IPS DF 6.9 (cell line): ENCODE measurements at regions not wholly inside any gene's neighbourhood (a gene's known extent, or its start where the extent isn't known, plus 50 kb on each side); places are given as distances from the start of the nearest gene placed in this dataset.

ENCODE experiments used
- DNase-seq: peaks from one replicate; pipeline ENCODE4 v3.0.0-alpha.2; 2013; ENCODE audit warnings: low read depth, low spot score
- H3K27ac ChIP-seq: one replicate; pipeline ENCODE4 v1.5.1; 2013; ENCODE audit warnings: low read length, control low read depth
- H3K27me3 ChIP-seq: 2 replicates; pipeline ENCODE4 v1.6.1; 2013; ENCODE audit warnings: mild to moderate bottlenecking, low read length; ENCODE audit not compliant: control insufficient read depth, insufficient read depth
- H3K36me3 ChIP-seq: 2 replicates; pipeline ENCODE4 v1.6.1; 2013; ENCODE audit warnings: low read length; ENCODE audit not compliant: control insufficient read depth, insufficient read depth
- H3K4me1 ChIP-seq: 2 replicates; pipeline ENCODE4 v1.6.1; 2013; ENCODE audit warnings: low read length; ENCODE audit not compliant: control insufficient read depth, insufficient read depth
- H3K4me3 ChIP-seq: 2 replicates; pipeline ENCODE4 v1.5.1; 2013; ENCODE audit warnings: mild to moderate bottlenecking, low read length
- H3K9me3 ChIP-seq: 2 replicates; pipeline ENCODE4 v1.6.1; 2013; ENCODE audit warnings: low read length, inconsistent platforms; ENCODE audit not compliant: control insufficient read depth, insufficient read depth
- WGBS: extraction: QIAGEN DNeasy Blood & Tissue Kit; methylation state at CpG from one replicate; pipeline ENCODE4 v1.1.7; 2013; ENCODE audit warnings: mixed read lengths, missing lambda C conversion rate; ENCODE audit not compliant: insufficient read length, insufficient coverage; 5-methylcytosine and 5-hydroxymethylcytosine counted together

DNA sequence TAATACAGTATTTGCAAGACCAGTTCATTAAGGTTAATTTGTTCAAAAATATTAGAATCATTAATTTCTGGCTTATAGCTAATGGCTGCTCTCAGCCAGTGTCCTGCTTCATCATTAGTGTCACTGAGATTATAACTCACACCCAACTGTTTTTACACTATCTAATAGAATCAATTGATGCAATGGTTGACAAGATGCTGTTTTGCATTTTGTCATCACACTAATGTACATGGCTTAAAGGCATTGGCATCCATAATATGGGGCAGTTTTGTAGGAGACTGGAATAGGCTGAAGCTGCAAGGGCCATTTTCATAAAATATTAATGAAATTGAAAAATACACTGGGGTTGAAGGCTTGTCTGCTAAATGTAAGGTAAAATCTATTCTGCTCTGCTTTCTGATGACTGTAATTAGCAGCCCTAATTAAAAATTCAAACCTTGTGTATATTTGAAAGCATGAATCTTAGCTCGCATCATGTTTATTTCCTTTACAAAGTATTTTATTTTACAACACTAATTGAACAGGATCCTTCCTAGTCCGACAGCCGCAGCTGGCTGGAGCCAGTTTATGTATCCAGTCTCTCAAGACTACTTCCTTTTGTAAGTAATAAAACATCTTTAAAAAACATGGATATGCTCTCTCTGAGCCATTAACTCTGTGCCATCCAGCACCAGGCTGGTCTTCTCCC is 296.7 kb downstream of the POU4F1 start:
- no peak for DNase-seq
- Histone ChIP-seq H3K27ac (no peak overlapping the region), H3K4me1 (no peaks in the 10 kb centered on the region), H3K4me3 (no peak overlapping the region), H3K9me3 (no peaks in the 10 kb centered on the region), H3K36me3 (no peaks in the 10 kb centered on the region), H3K27me3 (no peaks in the 10 kb centered on the region)
- no CpG with 5 or more reads among the region's 3 CpGs for WGBS

DNA sequence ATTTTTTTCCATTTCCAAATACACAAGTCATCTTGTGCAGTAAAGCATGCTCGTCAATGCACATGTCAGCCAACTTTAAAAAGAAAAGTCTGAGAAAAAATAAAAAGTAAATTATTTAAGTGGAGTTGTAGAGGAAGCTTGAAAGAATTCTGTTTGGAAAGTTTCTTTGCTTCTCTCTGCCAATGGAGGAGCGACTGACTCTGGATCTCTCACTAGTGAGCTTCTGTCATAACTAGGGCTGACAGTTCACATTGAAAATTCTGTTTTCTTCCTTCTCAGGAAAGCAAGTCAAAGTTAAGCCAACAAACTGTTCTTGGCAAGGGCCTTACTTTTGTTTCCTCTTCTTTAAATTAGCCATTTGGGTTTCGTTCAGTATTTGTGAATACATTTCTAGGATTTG is 298.2 kb downstream of the POU4F1 start:
- no peak for DNase-seq
- Histone ChIP-seq H3K36me3 (no peaks in the 10 kb centered on the region), H3K9me3 (no peaks in the 10 kb centered on the region), H3K27ac (no peak overlapping the region), H3K4me1 (no peaks in the 10 kb centered on the region), H3K27me3 (no peaks in the 10 kb centered on the region), H3K4me3 (no peak overlapping the region)
- no CpG with 5 or more reads among the region's 3 CpGs for WGBS

- Histone ChIP-seq H3K27me3 (no peaks in the 10 kb centered on the region), H3K4me3 (no peak overlapping the region), H3K27ac (no peak overlapping the region), H3K36me3 (no peaks in the 10 kb centered on the region), H3K4me1 (no peaks in the 10 kb centered on the region), H3K9me3 (no peaks in the 10 kb centered on the region)
- DNase-seq, result no peak
Observed at GRCh38 chr13:78299832-78300623, 303.3 kb downstream of the POU4F1 start.

DNA sequence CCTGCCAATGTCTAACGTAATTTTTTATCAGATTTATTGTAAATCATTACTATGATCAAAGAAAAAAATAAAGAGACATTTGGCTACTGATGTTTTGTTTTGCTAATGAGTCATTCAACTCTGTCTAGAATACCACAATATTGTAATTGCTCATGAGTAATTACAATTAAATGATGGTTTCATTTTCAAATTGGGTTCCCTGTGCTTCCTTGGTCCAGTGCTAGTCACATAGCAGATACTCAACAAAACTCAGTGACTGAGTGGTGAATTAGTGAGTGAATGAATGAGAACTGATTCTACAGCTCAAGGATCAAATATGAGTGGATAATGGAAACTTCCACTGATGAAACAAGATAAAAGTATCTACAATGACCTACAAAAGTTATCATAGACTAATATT is 304.7 kb downstream of the POU4F1 start:
- no peak for DNase-seq
- Histone ChIP-seq H3K4me3 (no peak overlapping the region), H3K9me3 (no peaks in the 10 kb centered on the region), H3K36me3 (no peaks in the 10 kb centered on the region), H3K4me1 (no peaks in the 10 kb centered on the region), H3K27me3 (no peaks in the 10 kb centered on the region), H3K27ac (no peak overlapping the region)
- no CpG with 5 or more reads among the region's 1 CpG for WGBS

GRCh38 chr13:78286748-78287147 is 316.6 kb downstream of the POU4F1 start:
- H3K36me3 ChIP-seq, result no peaks in the 10 kb centered on the region
- H3K27ac ChIP-seq, result no peak overlapping the region
- no peak overlapping the region for H3K4me3 ChIP-seq
- no peaks in the 10 kb centered on the region for H3K27me3 ChIP-seq
- H3K9me3 ChIP-seq, result no peaks in the 10 kb centered on the region
- no peak for DNase-seq
- no peaks in the 10 kb centered on the region for H3K4me1 ChIP-seq
- WGBS, result no CpG with 5 or more reads among the region's 1 CpG

- Histone ChIP-seq H3K36me3 (no peaks in the 10 kb centered on the region), H3K27ac (no peak overlapping the region), H3K4me1 (no peaks in the 10 kb centered on the region), H3K27me3 (no peaks in the 10 kb centered on the region), H3K4me3 (no peak overlapping the region), H3K9me3 (no peaks in the 10 kb centered on the region)
- no peak for DNase-seq
- WGBS, result no CpG with 5 or more reads among the region's 4 CpGs
Observed at GRCh38 chr13:78265098-78265497, 338.3 kb downstream of the POU4F1 start.

DNA sequence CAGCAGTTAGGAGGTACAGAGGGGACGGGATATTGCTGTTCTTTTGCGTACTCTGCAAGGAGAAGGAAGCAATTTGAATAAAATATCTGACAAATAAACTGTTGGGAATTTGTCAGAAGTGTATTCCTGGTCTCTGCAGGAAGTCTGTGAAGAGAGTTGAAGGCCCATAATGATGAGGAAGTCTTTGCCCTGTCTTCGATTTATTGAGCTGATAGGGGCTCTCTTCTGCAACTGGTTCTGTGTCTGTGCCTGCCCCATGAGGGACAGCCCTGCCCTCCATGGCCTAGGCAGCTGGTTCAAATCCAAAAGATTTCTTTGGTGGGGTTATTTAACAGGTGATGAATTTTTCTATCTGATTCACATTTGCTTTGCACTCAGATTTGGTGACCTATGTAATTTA is 339.7 kb upstream of the EDNRB start:
- Histone ChIP-seq H3K4me1 (no peaks in the 10 kb centered on the region), H3K36me3 (no peaks in the 10 kb centered on the region), H3K27me3 (no peaks in the 10 kb centered on the region), H3K4me3 (no peak overlapping the region), H3K9me3 (no peaks in the 10 kb centered on the region), H3K27ac (no peak overlapping the region)
- no peak for DNase-seq
- no CpG with 5 or more reads among the region's 3 CpGs for WGBS

DNA sequence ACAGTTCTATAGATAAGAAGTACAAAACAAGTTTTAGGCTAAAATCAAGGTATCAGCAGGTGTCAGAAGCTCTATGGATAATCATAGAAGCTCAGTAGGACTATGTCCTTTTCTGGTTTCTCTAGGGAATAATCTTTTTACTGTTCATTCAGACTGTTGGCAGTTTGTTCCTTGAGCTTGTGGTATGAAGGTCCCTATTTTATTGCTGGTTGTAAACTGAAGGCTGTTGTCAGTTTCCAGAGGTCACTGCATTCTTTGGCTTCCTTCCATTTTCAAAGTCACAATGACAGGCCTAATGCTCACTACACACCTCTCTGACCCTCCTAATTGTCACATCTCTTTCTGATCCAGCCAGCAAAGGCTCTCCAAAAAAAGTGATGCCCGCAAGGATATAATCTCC is 337.9 kb upstream of the EDNRB start:
- Histone ChIP-seq H3K4me3 (no peak overlapping the region), H3K4me1 (no peaks in the 10 kb centered on the region), H3K27me3 (no peaks in the 10 kb centered on the region), H3K36me3 (no peaks in the 10 kb centered on the region), H3K27ac (no peak overlapping the region), H3K9me3 (no peaks in the 10 kb centered on the region)
- DNase-seq, result no peak
- no CpG with 5 or more reads among the region's 1 CpG for WGBS

GRCh38 chr13:78254113-78254512 is 335.5 kb upstream of the EDNRB start:
- no peak overlapping the region for H3K4me3 ChIP-seq
- DNase-seq, result no peak
- WGBS, result no CpG with 5 or more reads among the region's 3 CpGs
- no peaks in the 10 kb centered on the region for H3K4me1 ChIP-seq
- no peaks in the 10 kb centered on the region for H3K27me3 ChIP-seq
- H3K27ac ChIP-seq, result no peak overlapping the region
- H3K9me3 ChIP-seq, result no peaks in the 10 kb centered on the region
- H3K36me3 ChIP-seq, result no peaks in the 10 kb centered on the region

- Histone ChIP-seq H3K36me3 (no peaks in the 10 kb centered on the region), H3K27me3 (no peaks in the 10 kb centered on the region), H3K9me3 (no peaks in the 10 kb centered on the region), H3K4me1 (no peaks in the 10 kb centered on the region), H3K4me3 (no peak overlapping the region), H3K27ac (no peak overlapping the region)
- DNase-seq, result no peak
Observed at GRCh38 chr13:78247362-78247761, 328.7 kb upstream of the EDNRB start.
